GM10266 (cell line): ENCODE measurements at regions not wholly inside any gene's neighbourhood (a gene's known extent, or its start where the extent isn't known, plus 50 kb on each side); places are given as distances from the start of the nearest gene placed in this dataset.

Experiments used
- DNase-seq: peaks from one replicate; pipeline ENCODE4 v3.0.0; 2012; ENCODE audit errors: extremely low spot score
- CTCF ChIP-seq: IDR thresholded peaks from 2 replicates; pipeline ENCODE4 v1.5.1; 2012; ENCODE audit warnings: mild to moderate bottlenecking, low read depth; ENCODE audit not compliant: control insufficient read depth, insufficient read depth; ENCODE audit errors: missing control alignments

DNA sequence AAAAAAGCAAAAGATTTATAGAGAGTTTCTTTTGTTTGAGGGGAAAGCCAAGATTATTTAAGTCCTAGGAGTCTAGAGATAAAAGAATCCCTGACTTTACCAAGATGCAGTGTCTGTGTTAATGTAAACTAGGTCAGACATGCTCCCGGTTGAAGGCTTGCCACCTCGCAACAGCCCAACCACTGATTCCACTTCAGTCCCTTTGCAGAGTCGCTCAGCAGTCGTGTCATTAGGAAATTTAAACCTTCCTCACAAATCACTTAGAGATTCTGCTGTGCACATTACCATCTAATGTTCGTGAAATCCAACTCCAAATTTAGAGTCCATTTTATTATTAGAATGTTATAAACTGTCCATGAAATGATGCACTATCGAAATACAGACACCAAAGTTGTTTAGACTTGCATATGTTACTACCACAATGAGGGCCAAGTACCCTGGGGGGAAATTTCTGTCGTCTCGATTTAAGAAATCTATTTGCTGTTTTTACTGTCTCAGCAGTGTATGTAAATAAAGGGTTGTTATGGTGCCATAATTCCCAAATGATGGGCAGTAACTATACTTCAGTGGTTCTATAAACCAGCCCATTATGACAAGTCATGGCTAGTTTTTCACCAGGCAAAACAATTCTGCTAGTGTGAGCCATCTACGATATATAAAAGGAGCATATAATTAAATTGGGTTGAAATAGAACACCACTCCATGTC is 101.4 kb upstream of the MTNR1B start:
- no peak for DNase-seq
- no peak for TF ChIP-seq CTCF

GRCh38 chr11:92869716-92870115 is 99.7 kb upstream of the MTNR1B start:
- TF ChIP-seq CTCF, result no peak

DNA sequence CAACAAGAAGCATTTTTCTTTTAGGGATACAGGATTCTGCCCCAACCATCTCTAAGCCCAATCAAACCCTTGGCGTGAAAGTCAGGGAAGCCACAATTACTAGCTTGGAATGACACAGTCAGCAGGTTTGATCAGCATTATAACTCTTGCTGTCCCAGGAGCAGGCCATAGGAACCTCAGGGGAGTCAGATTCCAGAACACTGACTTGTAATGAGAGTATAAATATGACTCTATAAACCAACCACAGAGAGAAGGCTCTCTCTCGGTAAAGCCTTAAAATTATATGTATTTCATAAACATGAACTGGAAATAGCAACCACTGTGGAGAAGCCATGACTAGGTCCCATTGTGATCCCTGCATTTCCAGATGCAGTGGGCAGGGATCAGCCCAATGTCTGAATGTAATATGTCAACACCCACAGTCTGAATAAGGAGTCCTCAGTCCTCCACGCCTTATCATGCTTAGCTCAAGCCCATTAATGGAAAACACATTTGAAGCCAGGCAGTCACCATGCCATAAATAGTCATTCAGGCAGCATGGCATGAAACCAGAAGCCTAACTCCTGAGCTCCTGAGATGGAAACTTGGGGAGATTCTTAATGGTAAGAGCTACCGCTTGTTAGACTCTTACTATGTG is 99.1 kb upstream of the MTNR1B start:
- no peak for TF ChIP-seq CTCF
- DNase-seq, result no peak

More at GRCh38 chr11:92869716-92870115, 99.7 kb upstream of the MTNR1B start:
- no peak for DNase-seq

DNA sequence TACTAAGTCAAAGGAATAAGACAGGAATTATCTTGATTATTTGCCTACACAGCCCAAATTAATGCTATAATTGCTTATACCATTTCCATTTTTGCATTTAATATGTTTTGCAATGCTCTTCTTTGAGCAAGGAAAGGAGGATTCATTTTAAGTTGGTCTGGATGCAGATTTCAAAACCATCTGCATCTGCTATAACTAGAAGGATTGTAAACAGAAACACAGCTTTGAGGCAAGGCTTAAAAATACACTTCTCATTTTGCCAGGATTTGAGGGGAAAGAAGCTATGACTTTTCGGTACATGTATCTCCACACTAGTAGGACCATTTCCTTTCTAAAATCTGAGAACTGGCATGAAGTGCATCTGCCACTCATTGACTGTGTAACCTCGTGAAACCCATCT is 95.9 kb upstream of the MTNR1B start:
- no peak for TF ChIP-seq CTCF
- no peak for DNase-seq

- TF ChIP-seq CTCF, result no peak
- no peak for DNase-seq
Measured at GRCh38 chr11:92875473-92875872, 94.0 kb upstream of the MTNR1B start.

- TF ChIP-seq CTCF, result no peak
- DNase-seq, result no peak
Measured at GRCh38 chr11:92879086-92879485, 90.4 kb upstream of the MTNR1B start.

DNA sequence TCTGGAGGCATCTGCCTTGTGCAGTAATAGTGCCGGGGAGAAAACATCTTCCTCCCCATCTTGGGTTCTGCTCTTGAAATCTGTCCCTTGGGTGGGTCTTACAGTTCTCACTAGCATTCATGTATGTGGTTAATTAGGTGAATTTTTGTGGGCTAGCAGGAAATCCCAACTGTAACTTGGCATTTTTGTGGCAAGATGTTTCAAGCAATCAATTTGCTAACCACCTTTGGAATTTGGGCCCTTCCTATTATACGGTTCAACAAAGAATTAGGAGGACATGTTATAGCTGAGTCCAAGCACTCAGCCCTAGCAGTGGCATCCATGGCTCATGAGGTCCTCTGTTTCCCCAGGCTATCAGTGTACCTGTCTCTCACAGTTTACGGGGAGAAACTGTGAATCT is 89.1 kb upstream of the MTNR1B start:
- no peak for DNase-seq
- no peak for TF ChIP-seq CTCF
